Stimulated activated memory B cell treated with anti-CD40 and anti-IgM and Interleukin-4, amounts not matched to agents 10 μg/mL and 1 μg/mL and 100 μg/mL, for 72 hours (primary cell): ENCODE measurements at regions not wholly inside any gene's neighbourhood (a gene's known extent, or its start where the extent isn't known, plus 50 kb on each side); places are given as distances from the start of the nearest gene placed in this dataset.
A peak's percentile ranks its signal among the peaks of the same experiment; 100 is the strongest.

Source experiments
- ATAC-seq: fragments of 150-1000 bp; cut with Tn5 transposase; 2 replicates; pipeline ENCODE4 v1.10.0; 2021
- H3K27ac Mint-ChIP-seq: one replicate; pipeline ENCODE4 v1.8.0; 2022; ENCODE audit warnings: mild to moderate bottlenecking, mixed read lengths
- H3K27me3 Mint-ChIP-seq: one replicate; pipeline ENCODE4 v1.8.0; 2022; ENCODE audit warnings: mixed read lengths
- H3K36me3 Mint-ChIP-seq: one replicate; pipeline ENCODE4 v1.8.0; 2022; ENCODE audit warnings: mixed read lengths
- H3K4me1 Mint-ChIP-seq: one replicate; pipeline ENCODE4 v1.8.0; 2022; ENCODE audit warnings: mixed read lengths
- H3K4me3 Mint-ChIP-seq: one replicate; pipeline ENCODE4 v1.8.0; 2022; ENCODE audit warnings: mild to moderate bottlenecking, moderate library complexity, mixed read lengths
- H3K9me3 Mint-ChIP-seq: one replicate; pipeline ENCODE4 v1.8.0; 2022; ENCODE audit warnings: mixed read lengths

DNA sequence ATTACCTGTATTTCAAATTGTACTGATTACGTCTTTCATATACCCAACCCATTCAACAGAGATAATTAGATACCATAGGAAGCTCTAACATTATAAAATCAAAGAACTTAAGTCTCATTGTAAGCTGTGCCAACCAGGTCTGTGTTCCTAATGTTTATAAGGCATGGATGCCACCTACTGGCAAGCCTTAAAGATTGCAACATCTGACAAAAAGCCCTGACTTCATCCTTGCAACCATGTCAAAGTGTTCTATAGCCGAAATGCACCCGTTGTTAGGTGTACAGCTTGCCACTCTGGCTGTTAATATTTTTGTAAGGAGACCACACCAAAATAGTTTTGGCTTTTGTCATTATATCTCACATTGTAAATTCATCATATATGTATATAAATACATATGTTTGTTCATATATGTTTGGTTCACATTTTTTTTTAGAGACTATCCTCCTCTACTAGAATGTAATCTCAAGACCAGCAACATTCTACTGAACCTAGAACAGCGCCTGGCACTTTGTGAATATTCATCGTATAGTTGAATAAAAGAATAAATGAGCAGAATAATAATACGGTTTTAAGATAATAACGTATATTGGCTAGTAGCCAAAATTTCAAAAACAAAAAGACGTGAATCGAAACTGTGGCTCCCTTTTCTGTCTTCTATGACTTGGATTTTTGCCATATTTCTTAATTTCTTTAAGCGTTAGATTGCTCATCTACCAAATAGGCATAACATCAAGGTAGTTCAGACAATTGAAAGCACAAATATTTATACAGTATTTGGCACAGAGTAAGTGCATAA, 258.1 kb downstream of the TBL1XR1 start:
- Mint-ChIP-seq H3K27me3 (no peaks in the 10 kb centered on the region), H3K4me3 (no peak overlapping the region), H3K9me3 (no peaks in the 10 kb centered on the region), H3K4me1 (no peaks in the 10 kb centered on the region), H3K27ac (no peak overlapping the region), H3K36me3 (no peaks in the 10 kb centered on the region)
- ATAC-seq: peak; percentile 66

DNA sequence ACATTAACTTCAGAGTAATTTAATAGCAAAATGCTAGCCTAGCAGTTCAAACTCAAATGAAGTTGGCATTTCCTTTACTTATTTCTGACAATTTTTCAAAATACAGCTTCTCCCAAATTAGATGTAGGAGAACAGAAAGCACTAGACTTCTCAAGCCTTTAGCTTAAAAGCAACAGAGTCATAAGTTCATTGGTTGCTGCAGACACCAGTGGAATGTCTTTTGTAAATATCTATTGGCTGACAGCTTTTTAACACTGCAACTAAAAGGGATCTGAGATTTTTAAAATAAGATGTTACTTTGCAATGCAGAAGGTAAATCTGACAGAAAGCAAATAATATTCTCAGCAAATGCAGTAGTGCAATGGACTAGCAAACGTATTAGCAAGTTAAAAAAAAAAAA, 259.3 kb downstream of the TBL1XR1 start:
- Mint-ChIP-seq H3K9me3 (no peaks in the 10 kb centered on the region), H3K27me3 (no peaks in the 10 kb centered on the region), H3K4me3 (no peak overlapping the region), H3K36me3 (no peaks in the 10 kb centered on the region), H3K4me1 (no peaks in the 10 kb centered on the region), H3K27ac (no peak overlapping the region)
- no peak for ATAC-seq

DNA sequence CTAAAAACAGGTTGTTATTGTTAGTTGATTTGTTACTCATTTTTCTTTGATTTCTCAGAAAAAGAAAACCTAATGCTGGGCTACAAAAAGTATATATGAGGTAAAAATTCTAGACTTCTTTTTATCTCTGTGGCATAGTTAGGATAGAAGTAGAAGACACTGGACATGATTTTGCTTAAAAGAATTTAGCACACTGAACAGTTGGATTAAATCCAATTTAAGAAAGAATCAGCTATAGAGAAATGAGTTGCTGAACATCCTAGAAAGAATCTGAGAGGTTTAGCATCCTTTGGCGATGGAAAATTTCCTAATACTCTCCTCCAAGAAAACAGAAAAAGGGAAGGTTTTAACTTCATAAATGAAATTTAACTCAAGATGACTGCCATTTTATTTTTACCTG, 259.7 kb downstream of the TBL1XR1 start:
- no peaks in the 10 kb centered on the region for H3K27me3 Mint-ChIP-seq
- no peaks in the 10 kb centered on the region for H3K4me1 Mint-ChIP-seq
- ATAC-seq: no peak
- H3K27ac Mint-ChIP-seq: no peak overlapping the region
- no peaks in the 10 kb centered on the region for H3K9me3 Mint-ChIP-seq
- no peak overlapping the region for H3K4me3 Mint-ChIP-seq
- no peaks in the 10 kb centered on the region for H3K36me3 Mint-ChIP-seq

- Mint-ChIP-seq H3K27me3 (no peaks in the 10 kb centered on the region), H3K36me3 (no peaks in the 10 kb centered on the region)
Measured at GRCh38 chr3:176935194-176935888, 261.9 kb downstream of the TBL1XR1 start.

DNA sequence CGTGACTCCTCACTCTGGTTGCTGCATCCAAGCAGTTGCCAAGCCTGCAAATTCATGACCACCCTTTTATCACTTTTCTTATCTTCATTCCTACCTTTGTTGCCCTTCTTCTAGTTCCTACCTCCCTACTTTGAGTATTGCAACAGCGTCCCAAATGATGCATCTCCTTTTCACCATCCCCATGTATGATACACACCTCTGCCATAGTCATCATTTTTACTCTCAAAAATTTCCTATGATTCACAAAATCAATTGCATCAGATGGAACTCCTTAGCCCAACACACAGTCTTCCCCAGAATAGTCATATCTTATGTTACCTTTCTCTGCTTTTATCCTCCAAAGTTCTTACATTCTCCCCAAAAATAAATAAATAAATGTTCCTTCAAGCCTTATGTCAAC, 262.6 kb downstream of the TBL1XR1 start:
- Mint-ChIP-seq H3K4me3 (no peak overlapping the region), H3K27me3 (no peaks in the 10 kb centered on the region), H3K9me3 (no peaks in the 10 kb centered on the region), H3K36me3 (no peaks in the 10 kb centered on the region), H3K27ac (no peak overlapping the region), H3K4me1 (no peaks in the 10 kb centered on the region)
- ATAC-seq: no peak

More at GRCh38 chr3:176935194-176935888, 261.9 kb downstream of the TBL1XR1 start:
- no peak for ATAC-seq
- Mint-ChIP-seq H3K4me1 (no peaks in the 10 kb centered on the region), H3K9me3 (no peaks in the 10 kb centered on the region), H3K27ac (no peak overlapping the region), H3K4me3 (no peak overlapping the region)

DNA sequence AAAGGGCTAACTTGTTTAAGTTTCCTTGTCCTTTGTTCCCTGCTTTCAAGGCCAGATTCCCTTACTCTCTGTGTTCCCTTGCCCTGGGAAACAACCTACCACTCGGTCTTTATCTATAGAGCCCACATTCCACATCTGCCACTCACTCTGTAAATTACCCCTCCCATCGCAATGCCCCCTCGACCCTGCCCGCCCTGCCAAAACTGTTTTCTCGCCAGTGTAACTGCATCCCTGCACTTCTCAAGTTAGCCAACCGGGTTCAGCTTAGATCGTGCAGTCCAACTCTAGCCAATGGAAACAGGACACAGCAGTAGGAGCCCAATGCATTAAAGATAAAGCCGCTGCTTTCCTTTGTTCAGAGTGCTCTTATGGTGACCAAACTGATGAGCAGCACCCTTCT, 263.6 kb downstream of the TBL1XR1 start:
- no peak for ATAC-seq
- Mint-ChIP-seq H3K27ac (no peak overlapping the region), H3K4me3 (no peak overlapping the region), H3K4me1 (no peaks in the 10 kb centered on the region), H3K36me3 (no peaks in the 10 kb centered on the region), H3K9me3 (no peaks in the 10 kb centered on the region), H3K27me3 (no peaks in the 10 kb centered on the region)

GRCh38 chr3:176932433-176932832, 264.8 kb downstream of the TBL1XR1 start:
- H3K9me3 Mint-ChIP-seq: no peaks in the 10 kb centered on the region
- H3K4me1 Mint-ChIP-seq: no peaks in the 10 kb centered on the region
- no peak for ATAC-seq
- H3K27me3 Mint-ChIP-seq: no peaks in the 10 kb centered on the region
- H3K36me3 Mint-ChIP-seq: no peaks in the 10 kb centered on the region
- no peak overlapping the region for H3K27ac Mint-ChIP-seq
- no peak overlapping the region for H3K4me3 Mint-ChIP-seq

- H3K9me3 Mint-ChIP-seq: no peaks in the 10 kb centered on the region
- no peak overlapping the region for H3K4me3 Mint-ChIP-seq
- ATAC-seq: no peak
- no peaks in the 10 kb centered on the region for H3K27me3 Mint-ChIP-seq
- no peaks in the 10 kb centered on the region for H3K36me3 Mint-ChIP-seq
- H3K27ac Mint-ChIP-seq: no peak overlapping the region
- H3K4me1 Mint-ChIP-seq: no peaks in the 10 kb centered on the region
Measured at GRCh38 chr3:176931991-176932390, 265.3 kb downstream of the TBL1XR1 start.

GRCh38 chr3:176930942-176931341, 266.3 kb downstream of the TBL1XR1 start:
- ATAC-seq: no peak
- H3K4me1 Mint-ChIP-seq: no peaks in the 10 kb centered on the region
- no peak overlapping the region for H3K27ac Mint-ChIP-seq
- no peaks in the 10 kb centered on the region for H3K27me3 Mint-ChIP-seq
- no peaks in the 10 kb centered on the region for H3K36me3 Mint-ChIP-seq
- H3K4me3 Mint-ChIP-seq: no peak overlapping the region
- H3K9me3 Mint-ChIP-seq: no peaks in the 10 kb centered on the region

- H3K36me3 Mint-ChIP-seq: no peaks in the 10 kb centered on the region
- H3K27me3 Mint-ChIP-seq: no peaks in the 10 kb centered on the region
- H3K4me1 Mint-ChIP-seq: no peaks in the 10 kb centered on the region
- H3K4me3 Mint-ChIP-seq: no peak overlapping the region
- no peak for ATAC-seq
- H3K9me3 Mint-ChIP-seq: no peaks in the 10 kb centered on the region
- no peak overlapping the region for H3K27ac Mint-ChIP-seq
Measured at GRCh38 chr3:176928582-176928931, 268.7 kb downstream of the TBL1XR1 start.

GRCh38 chr3:176927706-176928581, 269.3 kb downstream of the TBL1XR1 start:
- H3K27ac Mint-ChIP-seq: no peak overlapping the region

GRCh38 chr3:176927280-176927679, 270.0 kb downstream of the TBL1XR1 start:
- no peak overlapping the region for H3K27ac Mint-ChIP-seq

More at GRCh38 chr3:176927706-176928581, 269.3 kb downstream of the TBL1XR1 start:
- Mint-ChIP-seq H3K9me3 (no peaks in the 10 kb centered on the region), H3K36me3 (no peaks in the 10 kb centered on the region), H3K4me3 (no peak overlapping the region), H3K27me3 (no peaks in the 10 kb centered on the region), H3K4me1 (no peaks in the 10 kb centered on the region)
- no peak for ATAC-seq

GRCh38 chr3:176926688-176927087, 270.6 kb downstream of the TBL1XR1 start:
- Mint-ChIP-seq H3K4me1 (no peaks in the 10 kb centered on the region), H3K36me3 (no peaks in the 10 kb centered on the region), H3K27me3 (no peaks in the 10 kb centered on the region), H3K9me3 (no peaks in the 10 kb centered on the region), H3K27ac (no peak overlapping the region), H3K4me3 (no peak overlapping the region)
- ATAC-seq: no peak

More at GRCh38 chr3:176927280-176927679, 270.0 kb downstream of the TBL1XR1 start:
- Mint-ChIP-seq H3K4me1 (no peaks in the 10 kb centered on the region), H3K4me3 (no peak overlapping the region), H3K9me3 (no peaks in the 10 kb centered on the region), H3K36me3 (no peaks in the 10 kb centered on the region), H3K27me3 (no peaks in the 10 kb centered on the region)
- ATAC-seq: no peak

GRCh38 chr3:176926034-176926433, 271.2 kb downstream of the TBL1XR1 start:
- Mint-ChIP-seq H3K27me3 (no peaks in the 10 kb centered on the region), H3K36me3 (no peaks in the 10 kb centered on the region), H3K4me1 (no peaks in the 10 kb centered on the region), H3K9me3 (no peaks in the 10 kb centered on the region), H3K4me3 (no peak overlapping the region), H3K27ac (no peak overlapping the region)
- ATAC-seq: no peak

DNA sequence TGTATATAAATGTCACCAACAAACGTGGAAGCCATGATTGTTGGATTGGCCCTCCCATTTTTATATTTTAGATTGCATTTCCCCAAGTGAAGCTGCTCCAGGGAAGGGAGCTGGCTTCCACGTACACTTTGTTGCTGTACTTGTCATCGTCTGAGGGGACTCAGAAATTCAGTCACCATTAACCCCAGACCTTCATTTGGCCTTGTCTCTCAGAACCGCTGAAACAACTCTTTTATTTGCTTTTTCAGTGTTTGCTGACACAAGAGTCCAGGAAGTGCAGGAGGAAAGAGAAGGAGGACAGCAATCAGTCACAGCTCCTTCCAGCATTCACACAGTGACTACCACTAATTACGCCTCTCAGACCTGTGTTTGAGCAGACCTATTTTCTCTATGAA, 276.5 kb downstream of the TBL1XR1 start:
- Mint-ChIP-seq H3K27me3 (peaks cover 14% of the 10 kb centered on the region), H3K36me3 (no peaks in the 10 kb centered on the region), H3K27ac (no peak overlapping the region), H3K4me1 (no peaks in the 10 kb centered on the region), H3K9me3 (no peaks in the 10 kb centered on the region), H3K4me3 (no peak overlapping the region)
- ATAC-seq: no peak
